NCI-H2029 treated with DMSO at 0.1 percent for 48 hours (cell line): ENCODE measurements at regions not wholly inside any gene's neighbourhood (a gene's known extent, or its start where the extent isn't known, plus 50 kb on each side); places are given as distances from the start of the nearest gene placed in this dataset.

ENCODE experiments used
- DNase-seq: peaks from one replicate; lab custom pipeline; 2025; lab: John Stamatoyannopoulos, UW

DNA sequence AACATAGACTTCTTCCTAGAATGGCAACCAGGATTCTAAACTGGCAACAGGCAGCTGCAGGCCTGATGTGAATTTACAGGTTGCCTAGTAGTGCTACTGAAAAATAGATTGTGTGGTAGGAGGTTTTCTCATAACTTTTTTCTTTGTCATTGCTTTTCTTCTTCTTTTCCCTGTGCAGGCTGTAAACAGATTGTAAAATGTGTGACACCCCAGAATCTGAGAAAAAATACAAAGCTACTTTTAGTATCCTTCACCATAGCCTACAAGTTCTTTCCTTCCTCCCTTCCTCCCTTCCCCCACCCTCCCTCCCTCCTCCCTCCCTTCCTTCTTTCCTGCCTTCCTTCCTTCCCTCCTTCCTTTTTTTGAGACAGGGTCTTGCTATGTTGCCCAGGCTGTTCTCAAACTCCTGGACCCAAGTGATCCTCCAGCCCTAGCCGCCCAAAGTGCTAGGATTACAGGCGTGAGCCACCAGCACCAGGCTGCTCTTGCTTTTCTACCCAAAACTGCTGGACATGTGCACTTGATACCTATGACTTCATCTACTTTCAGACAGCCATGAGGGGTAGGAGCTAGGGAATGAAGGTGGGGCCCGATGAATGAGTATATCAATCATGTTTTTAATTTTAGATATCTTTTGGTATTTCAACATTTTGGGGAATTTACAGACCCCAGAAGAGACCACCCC is 114.2 kb upstream of the EEA1 start:
- no peak for DNase-seq

DNA sequence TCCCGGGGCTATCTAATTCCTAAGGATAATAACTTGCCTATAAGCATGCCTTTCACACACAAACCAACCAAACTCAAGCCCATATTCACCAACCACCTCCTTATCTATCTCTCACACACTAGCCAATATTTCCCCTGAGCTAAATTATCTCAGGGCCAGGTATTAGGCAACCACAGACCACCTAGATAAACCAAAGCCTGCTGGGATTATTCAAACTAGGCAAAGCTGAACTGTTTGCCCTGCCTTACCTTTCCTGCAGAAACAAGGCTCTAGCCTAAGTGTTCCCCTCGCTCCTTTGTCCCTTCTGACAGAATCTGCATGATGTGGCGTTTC is 114.7 kb upstream of the EEA1 start:
- no peak for DNase-seq

DNA sequence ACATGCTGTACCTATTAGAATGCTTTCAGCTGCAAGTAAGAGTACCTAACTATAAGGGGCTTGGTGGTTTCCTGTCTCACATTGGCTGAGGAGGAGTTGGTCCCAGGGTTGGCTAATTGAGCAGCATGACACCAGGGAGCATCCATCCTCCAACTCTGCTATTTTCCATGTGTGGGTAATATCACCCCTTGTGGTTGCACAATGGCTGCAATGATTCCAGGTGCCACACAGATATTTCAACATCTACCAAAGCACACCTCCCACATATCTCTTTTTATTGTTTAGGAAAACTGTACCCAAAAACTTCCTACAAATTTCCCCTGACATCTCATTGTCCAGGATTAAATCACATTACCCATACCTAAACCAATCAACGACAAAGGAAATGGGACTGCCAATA is 118.0 kb upstream of the EEA1 start:
- no peak for DNase-seq

DNA sequence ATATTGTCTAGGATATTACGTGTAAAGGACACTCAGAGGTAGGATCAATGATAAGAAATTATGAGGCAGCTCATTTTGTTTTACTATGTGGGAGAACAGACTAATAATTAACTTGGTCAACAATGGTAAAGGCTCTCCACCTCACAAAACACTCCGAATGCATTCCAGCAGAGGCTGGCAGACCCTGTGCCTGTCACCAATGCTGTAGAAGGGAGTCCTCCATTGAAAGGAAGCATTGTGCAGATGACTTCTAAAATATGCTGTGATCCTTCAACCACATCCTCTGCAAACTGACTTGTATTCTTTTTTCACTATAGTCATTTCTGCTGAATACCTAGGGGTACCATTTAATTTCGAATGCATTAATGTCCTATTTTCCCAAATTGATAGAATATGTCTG is 119.6 kb upstream of the EEA1 start:
- no peak for DNase-seq

DNA sequence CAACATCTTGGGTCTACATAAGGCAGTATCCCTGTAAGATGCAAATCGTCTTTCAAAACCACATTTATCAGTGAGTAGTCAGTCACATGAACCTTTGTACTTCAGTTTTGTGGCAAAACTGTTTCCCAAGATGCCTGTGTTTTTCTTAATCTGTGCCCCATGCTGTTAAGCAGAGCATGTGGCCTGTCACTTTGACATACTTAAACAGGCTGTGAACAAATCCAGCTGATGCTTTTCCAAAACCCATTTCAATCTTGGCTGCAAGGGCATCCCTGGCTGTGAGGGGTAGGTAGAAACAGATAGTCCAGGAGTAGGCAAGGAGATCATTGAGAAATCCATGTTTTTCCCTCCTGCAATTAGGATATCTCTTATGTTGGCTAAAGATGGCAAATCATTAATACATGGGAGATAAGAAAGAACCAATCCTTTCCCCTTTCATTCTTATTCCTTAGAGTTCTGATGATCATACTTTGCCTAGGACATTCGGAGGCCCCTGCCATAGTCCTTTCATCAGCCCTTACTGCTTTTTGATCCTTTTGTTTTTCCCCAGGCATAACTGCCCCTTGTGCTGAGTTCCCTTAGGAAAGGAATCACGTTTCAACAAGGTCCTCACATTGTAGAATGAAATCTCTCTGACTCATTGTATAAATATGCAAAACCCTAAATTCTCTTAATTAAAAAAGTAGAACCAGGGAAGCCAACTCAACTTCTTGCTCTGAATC is 121.1 kb upstream of the EEA1 start:
- DNase-seq: no peak

DNA sequence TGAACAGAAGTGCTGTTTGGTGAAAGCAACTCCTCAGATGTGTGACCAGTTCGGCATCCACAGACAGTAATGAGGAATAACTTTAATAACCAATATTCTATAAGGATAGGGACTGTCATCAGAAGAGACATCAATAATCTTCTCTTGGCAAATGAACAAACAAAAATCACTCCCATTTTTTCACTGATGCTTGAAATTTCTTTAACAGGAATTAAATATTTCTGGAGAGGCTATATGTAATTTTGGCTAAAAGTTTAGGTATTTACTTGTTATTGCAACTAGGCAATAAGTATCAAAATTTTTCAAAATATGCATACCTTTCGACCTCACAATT is 121.6 kb upstream of the EEA1 start:
- DNase-seq: no peak

DNA sequence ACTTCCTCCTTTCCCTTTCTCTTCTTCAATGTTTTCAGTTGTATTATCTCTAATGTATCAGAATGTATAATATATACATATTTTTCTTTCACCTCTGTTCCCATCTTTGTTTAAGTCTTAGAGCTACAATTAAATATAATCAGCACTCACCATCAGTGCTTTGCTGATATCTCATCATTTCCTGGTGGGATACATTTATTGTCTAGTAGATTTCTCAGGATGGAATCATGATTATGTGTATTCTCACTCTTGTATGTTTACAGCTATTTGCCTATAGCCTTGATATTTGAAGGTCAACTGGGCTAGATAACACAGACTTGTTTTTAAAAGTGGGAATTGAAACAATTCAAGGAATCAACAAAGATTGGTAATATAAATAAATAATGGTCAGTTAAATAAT is 124.9 kb upstream of the EEA1 start:
- no peak for DNase-seq

DNA sequence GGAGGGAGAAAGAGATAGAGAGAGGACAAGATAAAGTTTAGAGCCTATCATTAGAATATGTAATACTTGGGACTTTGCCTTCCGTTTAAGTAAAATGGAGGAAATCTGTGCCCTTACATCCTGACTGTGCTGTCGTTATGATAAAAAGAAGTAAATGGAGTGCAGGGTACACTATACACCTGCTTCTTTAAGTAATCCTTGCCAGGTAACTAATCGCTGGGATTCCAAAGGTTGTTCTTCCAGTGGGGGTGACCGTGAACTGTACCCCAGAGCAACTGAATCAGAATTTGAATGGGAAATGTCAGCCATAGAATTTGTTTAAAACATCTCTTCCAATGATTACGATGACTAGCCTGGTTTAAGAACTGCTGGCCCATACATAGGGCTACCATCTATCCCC is 126.1 kb upstream of the EEA1 start:
- no peak for DNase-seq

DNA sequence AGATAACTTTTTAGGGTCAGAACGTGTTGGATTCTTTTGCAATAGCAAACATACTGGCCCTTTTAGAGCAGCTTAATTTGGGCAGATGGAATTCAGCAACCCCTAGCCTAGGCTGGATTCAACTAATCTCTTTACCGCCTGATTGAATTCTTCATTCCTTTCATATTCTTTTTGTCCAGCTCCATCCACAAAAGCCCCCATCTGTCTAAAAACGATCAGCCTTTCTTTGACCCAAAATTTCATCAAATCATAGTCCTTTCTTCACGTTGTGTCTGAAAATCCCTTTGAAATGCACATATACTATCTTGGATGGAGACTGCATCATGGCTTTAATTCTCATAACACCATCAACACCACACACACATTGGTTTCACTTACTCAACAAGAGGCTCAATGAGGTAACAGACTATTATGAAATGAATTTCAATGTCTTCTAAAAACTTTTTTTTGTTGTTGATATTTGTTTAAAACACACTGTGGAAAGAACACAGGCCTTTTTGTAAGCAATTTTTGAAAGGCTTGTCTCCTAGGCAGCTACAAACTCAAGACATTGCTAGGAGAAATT is 128.0 kb upstream of the EEA1 start:
- no peak for DNase-seq

DNA sequence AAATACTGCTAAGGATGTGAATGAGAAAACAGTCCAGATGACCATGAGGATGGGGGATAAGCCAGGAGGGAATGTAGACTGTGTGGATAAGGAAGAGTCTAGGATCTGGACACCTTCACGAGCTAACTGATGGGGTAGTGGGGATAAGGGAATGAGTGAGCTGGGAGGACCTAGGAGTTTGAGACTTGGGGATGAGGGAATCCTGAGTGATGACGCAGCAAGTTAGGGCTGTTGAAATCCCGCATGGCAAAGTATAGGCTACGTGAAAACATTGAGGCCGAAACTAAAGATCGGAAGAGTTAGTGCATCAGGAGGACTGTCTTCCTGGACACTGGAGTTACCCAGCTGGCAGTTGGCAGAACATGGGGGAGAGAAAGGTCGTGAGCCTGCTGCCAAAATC is 129.2 kb upstream of the EEA1 start:
- no peak for DNase-seq

DNA sequence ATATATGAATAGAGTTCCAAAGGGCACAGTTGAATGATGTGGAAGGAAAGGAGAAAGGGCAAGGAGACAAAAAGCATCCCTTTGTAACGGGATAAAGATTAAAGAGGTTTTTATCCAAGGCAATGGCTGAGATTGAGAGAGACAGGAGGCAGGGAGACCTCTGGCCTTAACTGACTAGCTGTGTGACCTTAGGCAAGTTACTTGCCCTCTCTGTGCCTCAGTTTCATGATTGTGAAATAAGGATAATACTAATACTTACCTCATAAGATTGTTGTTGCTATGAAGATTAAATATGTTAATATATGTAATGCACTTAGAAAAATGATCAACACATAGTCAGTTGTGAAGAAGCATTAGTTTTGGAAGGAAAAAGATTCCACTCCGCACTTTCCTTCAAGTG is 130.2 kb upstream of the EEA1 start:
- DNase-seq: no peak

DNA sequence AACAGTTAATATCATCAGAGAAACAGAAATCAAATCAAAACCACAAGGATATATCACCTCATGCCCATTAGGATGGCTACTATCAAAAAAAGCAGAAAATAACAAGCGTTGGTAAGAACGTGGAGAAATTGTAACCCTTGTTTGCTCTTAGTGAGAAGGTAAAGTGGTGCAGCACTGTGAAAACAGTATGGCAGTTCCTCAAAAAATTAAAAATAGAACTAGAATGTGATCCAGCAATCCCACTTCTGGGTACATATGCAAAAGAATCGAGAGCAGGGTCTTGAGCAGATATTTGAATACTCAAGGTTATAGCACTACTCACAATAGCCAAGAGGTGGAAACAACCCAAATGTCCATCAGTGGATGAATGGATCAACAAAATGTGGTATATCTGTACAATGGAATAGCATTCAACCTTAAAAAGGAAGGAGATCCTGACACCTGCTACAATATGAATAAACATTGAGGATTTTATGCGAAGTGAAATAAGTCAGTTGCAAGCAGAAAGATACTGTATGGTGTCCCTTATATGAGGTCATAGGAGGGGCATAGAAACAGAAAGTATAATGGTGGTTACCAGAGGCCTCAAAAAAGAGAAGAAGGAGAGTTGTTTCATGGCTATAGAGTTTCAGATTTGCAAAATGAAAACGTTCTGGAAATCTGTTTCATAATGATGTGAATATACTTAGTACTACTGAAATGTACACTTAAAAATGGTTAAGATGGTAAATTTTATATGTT is 131.0 kb upstream of the EEA1 start:
- no peak for DNase-seq

DNA sequence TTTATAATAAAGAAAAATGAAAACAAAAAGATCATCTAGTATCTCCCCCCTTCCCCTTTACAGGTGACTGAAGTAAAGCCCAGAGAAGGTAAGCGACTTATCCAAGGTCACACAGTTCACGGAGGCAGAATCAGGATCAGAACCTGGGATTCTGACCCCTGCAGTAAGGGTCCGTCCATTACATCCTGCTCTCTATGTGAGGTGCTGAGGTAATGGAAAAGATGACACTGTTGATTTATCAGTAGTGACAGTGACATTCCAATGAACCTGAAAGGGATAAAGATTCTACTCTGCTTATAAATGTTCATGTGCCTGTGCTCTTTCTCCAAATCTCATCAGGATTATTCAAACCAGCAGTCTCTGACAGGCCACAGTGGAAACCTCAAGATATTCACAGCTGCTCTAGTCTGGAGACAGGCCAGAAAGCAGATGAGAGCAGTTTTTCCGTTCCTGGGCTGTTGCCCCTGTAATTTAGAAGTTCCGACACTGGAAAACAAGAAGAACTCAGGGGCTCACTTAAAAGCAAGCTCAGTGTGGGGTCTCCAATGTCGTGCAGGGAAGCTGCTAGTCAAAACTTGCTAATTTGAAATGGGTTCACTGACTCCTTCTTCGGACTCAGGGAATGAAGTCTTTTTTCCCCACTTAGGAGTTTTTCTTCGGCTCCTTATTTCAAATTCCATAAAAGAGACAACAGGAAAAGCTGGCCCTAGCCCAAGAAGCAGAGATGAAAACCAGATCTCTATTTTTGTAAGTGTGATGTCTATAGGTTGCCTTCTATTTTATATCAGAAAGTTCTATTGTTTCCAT is 131.8 kb upstream of the EEA1 start:
- no peak for DNase-seq

DNA sequence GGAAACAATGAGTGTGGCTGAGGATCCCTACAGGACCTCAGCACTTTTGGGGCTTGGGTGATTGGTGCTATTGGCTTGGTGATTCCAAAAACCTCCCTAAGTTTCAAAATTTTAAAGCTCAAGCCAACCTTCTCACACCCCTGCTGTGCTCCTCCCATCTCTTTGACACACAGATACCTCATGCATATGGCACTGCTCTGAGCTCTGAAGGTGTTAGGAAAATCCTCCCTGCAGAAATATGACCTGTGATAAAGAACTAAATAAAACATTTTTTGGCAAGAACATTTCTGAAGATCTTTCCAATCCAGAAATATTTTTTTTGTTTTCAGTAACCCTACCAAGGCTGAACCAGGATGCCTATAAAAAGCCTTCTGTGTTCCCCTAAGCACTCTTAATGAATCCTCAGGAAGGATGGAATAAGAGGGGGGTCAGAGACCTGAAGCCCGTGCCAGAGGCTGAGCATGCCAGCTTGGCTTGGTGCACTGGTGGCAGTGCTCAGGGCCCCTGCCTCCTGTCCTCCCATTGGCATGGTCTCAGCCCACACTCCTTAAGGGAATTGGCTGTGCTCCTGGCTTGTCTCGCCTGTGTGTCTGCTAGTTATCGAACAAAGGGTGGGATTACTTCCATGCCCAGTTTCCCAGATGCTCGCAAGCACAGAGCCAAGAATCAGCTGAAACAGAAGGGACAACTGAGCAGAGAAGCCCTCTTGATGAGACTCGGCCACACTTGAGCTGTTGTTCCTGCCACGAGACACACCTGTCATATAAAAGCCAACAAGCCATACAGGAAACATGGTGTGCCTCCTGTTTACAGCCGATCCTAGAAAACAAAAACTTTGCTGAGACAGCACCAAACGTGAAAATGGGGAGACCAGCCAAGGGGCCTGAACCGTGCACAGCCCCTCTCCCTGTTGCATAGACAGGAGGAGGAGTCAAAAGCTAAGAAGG is 132.7 kb upstream of the EEA1 start:
- peak; percentile 87 for DNase-seq

DNA sequence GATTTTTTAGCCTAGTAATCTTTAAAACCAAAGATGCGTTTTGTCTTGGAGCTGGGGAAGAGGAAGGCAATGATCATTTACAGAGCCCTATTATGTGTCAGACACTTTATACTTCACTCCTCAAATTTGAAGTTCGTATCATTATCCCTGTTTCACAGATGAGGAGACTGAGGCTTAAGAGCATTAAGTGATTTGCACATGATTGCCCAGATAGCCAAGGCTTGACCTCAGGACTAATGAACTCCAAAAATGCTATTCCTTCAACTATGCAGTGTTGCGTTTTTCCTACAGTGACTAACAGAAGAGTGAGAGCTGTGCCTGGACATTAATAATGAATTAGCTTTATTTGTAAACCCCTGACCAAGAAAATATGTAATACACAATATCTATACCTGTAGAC is 136.8 kb upstream of the EEA1 start:
- DNase-seq: no peak

DNA sequence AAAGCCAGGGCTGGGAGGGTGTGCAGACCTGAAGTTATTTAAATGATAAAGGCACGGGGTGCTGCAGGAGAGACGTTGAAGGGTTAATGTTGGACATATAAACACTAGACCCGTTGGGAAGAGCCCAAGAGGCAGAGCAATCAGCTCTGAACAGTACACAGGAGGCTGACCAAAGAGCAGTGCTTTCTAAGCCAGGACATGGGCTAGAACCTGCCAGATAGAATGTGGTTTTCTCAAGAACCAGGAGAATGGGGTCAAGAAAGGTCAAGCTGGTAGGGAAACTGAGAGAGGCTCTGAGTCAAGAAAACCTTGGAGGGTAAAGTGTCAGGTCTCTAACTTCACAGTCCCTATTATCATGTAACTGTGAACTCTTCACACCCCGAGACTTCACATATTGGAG is 143.2 kb upstream of the EEA1 start:
- DNase-seq: no peak

DNA sequence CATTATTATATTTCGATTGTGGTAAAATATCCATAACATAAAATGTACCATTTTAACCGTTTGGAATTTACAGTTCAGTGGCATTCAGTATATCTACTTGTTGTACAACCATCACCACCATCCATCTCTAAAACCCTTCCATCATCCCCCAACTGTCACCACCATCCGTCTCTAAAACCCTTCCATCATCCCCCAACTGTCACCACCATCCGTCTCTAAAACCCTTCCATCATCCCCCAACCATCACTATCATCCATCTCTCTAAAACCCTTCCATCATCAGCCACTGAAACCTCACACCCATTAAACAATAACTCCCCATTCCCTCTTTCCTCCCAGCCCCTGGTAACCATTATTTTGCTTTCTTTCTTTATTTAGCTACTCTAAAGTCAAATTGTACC is 144.2 kb upstream of the EEA1 start:
- DNase-seq: no peak

DNA sequence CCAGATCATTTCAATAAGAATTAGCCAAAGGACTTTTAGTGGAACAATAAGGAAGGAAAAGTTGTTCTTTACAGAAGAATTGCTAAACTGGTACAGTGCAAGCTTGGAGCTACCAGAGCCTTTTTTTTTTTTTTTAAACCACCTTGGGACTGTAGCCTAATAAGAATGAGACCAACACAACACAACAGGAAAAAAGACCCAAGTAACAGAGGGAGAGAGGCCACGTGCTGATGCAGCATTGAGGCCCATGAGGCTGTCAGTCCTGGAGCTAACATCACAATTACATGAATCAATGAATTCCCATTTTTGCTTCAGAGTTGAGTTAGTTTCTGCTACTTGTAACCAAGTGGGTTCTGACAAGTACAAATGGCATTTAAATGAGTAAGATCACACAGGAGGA is 149.0 kb upstream of the EEA1 start:
- no peak for DNase-seq

DNA sequence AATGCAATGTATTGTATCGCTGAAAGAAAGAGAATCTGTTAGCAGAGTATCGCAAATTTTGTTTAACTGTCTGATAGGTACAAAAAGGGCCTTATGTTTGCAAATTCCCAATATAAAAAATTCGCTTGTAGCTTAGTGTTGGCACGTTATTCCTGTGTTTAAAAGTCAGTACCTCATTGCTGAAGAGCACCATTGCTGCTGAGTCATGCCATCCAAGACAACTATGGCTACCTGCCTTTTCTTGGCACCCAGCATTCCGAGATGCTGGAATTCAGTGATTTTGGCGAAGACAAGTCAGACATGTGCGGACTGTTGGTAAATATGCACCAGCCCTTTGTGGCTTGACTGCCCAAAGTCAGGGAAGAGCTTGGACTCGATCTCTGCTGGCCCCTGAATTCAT is 149.5 kb upstream of the EEA1 start:
- no peak for DNase-seq

DNA sequence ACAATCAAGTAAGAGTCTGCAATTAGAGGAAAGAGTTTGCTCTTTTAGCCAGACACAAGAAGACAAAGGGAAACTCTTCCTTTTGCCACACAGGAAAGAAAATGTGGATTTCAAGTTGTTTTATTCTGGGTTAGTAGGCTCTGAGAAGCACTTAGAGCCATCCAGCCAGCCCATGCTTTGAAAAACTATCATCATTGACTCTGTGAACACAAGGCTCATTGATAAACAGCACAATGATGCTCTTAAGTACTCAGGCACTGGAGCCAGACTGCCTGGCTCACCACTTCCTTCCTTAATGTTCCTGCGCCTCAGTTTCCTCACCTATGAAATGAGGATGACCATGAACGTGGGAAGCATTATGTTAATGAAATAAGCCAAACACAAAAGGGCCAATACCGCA is 150.2 kb upstream of the EEA1 start:
- no peak for DNase-seq

DNA sequence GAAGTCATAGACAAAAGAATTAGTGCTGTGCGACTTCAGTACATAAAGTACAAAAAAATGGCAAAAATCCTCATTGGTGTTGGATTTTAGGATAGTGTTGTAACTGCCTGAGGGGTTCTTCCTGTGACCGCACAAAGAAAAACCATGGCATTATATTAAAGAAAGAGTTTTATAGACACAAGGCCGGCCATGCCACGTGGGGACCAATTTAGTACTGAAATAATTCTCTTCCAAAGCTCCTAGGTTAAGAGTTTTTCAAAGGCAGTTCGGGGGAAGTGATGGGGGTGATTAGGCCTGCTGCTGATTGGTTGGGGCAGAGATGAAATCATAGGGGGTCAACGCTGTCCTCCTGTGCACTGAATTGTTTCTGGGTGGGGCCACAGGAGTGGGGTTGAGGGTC is 150.9 kb upstream of the EEA1 start:
- DNase-seq: no peak
